AG09319 (cell line): ENCODE measurements at regions not wholly inside any gene's neighbourhood (a gene's known extent, or its start where the extent isn't known, plus 50 kb on each side); places are given as distances from the start of the nearest gene placed in this dataset.

Experiments
- DNase-seq: peaks from one replicate; pipeline ENCODE4 v3.0.0-alpha.2; 2010; ENCODE audit warnings: low read depth; ENCODE audit errors: extremely low read depth
- TF ChIP-seq, protein P1 (sequence below): IDR thresholded peaks from 2 replicates; pipeline ENCODE4 v1.5.1; 2011; ENCODE audit warnings: low read depth, mild to moderate bottlenecking, inconsistent platforms, low read length, moderate library complexity

DNA sequence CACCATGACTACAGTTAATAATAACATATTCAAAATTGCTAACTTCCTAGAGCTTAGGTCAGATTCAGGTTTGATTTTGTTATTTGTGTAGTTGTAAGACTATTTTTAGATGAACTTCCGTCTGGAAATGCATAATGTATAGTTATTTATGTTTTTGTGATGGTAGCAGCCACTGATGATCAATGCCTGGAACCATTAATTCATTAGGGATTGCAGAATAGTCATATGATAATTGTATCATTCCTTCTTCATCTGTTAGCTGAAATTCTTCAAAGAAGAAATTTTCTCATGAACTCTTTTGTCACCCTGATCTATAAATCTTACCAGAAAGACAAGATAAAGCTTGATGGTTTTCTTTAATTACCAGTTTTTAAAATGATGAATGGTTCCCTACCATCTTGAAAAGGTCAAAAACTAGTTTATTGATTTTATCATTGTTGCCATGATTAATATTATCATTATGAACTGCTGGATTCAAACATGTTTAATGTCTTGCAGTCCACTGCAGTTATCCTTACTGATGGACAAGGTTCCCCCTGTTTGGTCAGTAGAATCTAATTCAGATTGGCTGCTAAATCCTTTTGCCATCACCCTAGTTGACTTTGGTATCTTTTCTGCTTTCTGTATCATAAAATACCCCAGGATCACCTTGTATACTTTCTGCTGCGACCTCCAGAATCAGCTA, 433.3 kb downstream of the GPAM start:
- TF ChIP-seq, protein P1, sequence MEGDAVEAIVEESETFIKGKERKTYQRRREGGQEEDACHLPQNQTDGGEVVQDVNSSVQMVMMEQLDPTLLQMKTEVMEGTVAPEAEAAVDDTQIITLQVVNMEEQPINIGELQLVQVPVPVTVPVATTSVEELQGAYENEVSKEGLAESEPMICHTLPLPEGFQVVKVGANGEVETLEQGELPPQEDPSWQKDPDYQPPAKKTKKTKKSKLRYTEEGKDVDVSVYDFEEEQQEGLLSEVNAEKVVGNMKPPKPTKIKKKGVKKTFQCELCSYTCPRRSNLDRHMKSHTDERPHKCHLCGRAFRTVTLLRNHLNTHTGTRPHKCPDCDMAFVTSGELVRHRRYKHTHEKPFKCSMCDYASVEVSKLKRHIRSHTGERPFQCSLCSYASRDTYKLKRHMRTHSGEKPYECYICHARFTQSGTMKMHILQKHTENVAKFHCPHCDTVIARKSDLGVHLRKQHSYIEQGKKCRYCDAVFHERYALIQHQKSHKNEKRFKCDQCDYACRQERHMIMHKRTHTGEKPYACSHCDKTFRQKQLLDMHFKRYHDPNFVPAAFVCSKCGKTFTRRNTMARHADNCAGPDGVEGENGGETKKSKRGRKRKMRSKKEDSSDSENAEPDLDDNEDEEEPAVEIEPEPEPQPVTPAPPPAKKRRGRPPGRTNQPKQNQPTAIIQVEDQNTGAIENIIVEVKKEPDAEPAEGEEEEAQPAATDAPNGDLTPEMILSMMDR, result no peak
- no peak for DNase-seq

DNA sequence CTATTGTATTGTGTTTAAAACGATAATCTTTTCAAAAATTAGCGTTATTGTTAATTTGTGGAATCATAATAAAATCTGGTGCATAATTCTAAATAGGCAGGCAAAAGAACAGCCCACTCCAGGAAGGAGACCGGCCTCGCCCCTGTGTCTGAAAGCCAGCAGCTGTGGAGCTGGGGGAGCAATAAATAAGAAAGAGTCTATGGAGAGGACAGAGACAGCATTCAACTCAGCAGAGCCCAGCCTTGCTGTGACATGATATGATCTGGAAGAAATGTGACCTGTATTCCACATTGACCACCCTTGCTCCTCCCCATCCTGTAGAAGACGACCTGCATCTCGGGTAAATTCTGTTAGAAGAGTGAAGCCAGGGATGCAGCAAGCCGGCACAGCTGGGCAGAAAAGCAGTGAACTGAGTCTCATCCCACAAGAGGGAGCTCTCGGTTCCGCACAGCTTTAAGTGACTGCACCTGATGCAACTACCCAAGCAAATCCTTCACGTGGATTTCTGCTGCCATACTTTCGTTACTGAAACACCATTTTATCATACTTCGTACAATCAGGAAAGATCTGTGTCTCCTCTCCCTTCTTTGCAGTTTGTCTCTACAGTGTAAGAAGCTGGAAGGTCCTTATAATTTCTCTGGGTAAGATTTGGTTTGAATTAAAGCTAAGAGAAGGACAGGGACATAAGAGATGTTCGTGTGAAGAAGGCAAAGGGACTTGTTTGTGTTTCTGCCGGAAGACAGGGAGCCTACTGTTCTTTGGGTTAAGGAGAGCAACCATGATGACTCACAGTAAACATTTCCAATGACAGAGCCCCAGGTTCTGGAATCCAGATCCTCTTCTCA, 427.1 kb downstream of the GPAM start:
- DNase-seq, result peak; percentile 5
- TF ChIP-seq, protein P1, result peak; percentile 48

DNA sequence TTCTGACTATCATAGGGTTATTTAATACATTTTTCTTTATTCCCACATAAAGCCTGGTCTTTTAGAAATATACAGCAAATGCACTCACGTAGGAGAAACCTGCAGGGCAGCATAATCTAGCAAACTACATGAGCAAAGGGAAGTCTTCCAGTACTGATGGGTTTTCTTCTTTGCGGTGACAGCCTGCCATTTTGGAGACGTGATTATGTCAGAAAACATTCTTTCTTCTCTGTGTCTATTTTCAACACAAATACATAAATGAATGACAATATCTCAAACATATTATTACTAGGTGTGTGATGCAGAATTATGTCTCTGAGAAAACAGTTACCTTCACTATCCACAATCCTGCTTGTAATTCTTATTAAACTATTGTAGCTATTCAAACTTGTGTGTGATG, 425.0 kb downstream of the GPAM start:
- TF ChIP-seq, protein P1, result no peak
- DNase-seq, result no peak

DNA sequence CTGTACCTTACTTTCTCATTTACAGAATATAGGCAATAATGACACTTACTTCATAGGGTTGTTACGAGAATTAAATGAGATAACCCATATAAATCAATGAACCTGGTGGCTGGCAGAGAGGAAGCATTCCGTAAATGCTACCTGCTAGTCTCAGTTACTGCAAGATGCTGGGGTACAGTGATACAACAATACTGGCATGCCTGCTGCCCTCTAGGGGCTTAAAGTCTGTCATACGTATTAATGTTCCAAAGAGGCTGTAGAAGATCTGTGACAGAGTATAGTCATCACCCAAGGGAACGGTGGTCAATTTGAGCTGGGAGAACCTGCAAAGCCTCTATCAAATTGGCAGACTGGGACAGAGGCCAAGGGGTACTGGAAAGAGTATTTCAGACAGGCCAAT, 421.5 kb downstream of the GPAM start:
- DNase-seq, result no peak
- TF ChIP-seq, protein P1, result peak; percentile 15

DNA sequence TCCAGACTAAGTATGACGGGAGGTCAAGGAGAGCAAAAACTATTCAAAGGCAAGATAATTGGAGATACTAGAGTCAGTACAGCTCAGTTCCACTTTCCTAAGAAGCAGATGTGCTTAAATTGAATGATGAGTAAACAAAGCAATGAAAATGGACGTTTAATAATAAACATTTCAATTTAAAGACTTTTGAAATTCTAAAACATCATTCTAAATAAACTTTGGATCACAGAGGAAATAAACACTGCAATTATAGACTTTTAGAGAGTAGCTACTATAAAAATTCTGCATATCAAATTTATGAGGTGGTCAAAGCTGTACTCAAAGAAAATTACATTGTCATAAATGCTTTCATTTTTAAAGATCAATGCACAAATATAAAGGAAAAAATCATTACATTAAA, 418.3 kb downstream of the GPAM start:
- no peak for DNase-seq
- TF ChIP-seq, protein P1, result no peak

DNA sequence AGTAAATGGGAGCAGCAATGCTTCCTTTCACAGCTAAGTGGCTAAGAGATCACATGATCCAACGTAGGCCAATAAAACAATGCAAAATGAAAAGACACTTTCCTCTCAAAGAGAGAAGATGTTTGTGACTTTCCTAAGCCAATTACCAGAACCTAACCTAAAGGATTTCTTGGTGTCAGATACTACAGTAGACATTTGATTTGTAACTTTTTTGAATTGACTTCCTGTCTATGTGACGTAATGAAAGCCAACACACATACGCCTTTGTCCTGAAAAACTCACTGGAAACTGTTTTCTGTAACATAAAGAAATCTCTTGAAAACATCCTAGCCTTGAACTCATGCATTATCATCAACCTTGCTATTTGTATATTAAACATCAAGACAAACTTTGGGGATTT, 417.1 kb downstream of the GPAM start:
- TF ChIP-seq, protein P1, result no peak

DNA sequence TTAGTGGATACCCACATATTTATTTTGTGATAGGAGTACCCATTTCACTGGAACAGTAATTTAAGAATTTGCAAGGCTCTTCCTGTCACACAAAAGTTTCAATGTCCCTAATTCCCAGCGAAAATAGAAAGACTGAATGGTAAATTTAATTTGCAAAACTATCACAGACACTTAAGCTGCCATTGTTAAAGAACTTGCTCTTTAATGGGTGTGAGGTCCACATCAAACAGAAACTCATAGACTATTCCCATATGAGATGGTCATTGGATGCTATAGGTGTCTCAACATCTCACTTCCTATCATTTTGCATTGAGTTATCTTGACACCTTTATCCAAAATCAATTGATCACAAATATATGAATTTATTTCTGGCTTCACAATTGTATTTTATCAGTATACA, 415.9 kb downstream of the GPAM start:
- TF ChIP-seq, protein P1, result no peak
- DNase-seq, result no peak

More for the DNA sequence above, 417.1 kb downstream of the GPAM start:
- no peak for DNase-seq
